Muscle layer of colon (tissue), 2 donors: ENCODE measurements at regions not wholly inside any gene's neighbourhood (a gene's known extent, or its start where the extent isn't known, plus 50 kb on each side); places are given as distances from the start of the nearest gene placed in this dataset.

ENCODE experiments used
- H3K27ac ChIP-seq: one replicate; pipeline ENCODE4 v1.7.0; 2013; ENCODE audit warnings: low read depth, mild to moderate bottlenecking, low read length, moderate library complexity
- H3K27me3 ChIP-seq, 2 donors: one replicate each; pipeline ENCODE4 v1.7.0; 2013; ENCODE audit warnings: low read length in 2 of 2, mild to moderate bottlenecking in 2 of 2; ENCODE audit not compliant: insufficient read depth in 2 of 2, control insufficient read depth in 1 of 2
- H3K36me3 ChIP-seq: one replicate; pipeline ENCODE4 v1.7.0; 2013; ENCODE audit warnings: mild to moderate bottlenecking, low read length; ENCODE audit not compliant: insufficient read depth
- H3K4me1 ChIP-seq: one replicate; pipeline ENCODE4 v1.7.0; 2013; ENCODE audit warnings: mild to moderate bottlenecking, low read length; ENCODE audit not compliant: insufficient read depth
- H3K4me3 ChIP-seq, 2 donors: one replicate each; pipeline ENCODE4 v1.7.0; 2013; ENCODE audit warnings: low read length in 2 of 2, low read depth in 1 of 2, mild to moderate bottlenecking in 1 of 2, moderate library complexity in 1 of 2
- H3K9ac ChIP-seq: one replicate; pipeline ENCODE4 v1.7.0; 2013; ENCODE audit warnings: low read length
- H3K9me3 ChIP-seq: one replicate; pipeline ENCODE4 v1.7.0; 2013; ENCODE audit warnings: mild to moderate bottlenecking, low read length
- donor health status: abdominal sarcoma.
- donor health status: Adenocarcinoma of cecum.

DNA sequence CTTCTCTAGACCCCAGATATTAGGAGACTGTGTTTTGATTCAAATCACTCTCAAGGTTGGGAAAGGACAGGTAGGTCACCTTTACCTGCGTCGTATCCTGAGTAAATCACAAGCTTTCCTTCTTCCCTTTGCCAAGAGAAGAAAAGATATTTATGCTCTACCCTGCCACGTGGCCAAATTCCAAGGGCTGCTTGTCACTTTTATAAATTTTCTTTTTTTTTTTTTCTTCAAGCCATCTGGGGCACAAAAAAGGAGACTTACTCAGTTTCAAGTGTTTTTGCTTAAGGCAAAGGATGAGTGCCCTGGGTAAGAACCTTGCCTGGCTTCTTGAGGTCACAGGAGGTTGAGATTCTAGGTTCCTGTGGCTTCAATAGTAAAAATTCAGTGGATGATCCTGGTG is 285.1 kb downstream of the TMEM114 start:
- no peak overlapping the region for H3K4me3 ChIP-seq

GRCh38 chr16:8299635-8300034 is 290.7 kb downstream of the TMEM114 start:
- Histone ChIP-seq H3K9me3 (no peaks in the 10 kb centered on the region), H3K9ac (no peak overlapping the region), H3K4me1 (no peaks in the 10 kb centered on the region), H3K4me3 (no peak overlapping the region), H3K27me3 (no peaks in the 10 kb centered on the region), H3K36me3 (no peaks in the 10 kb centered on the region), H3K27ac (no peak overlapping the region)

More for the DNA sequence above, 285.1 kb downstream of the TMEM114 start:
- no peaks in the 10 kb centered on the region for H3K9me3 ChIP-seq
- no peaks in the 10 kb centered on the region for H3K27me3 ChIP-seq
- H3K9ac ChIP-seq: no peak overlapping the region
- H3K4me1 ChIP-seq: no peaks in the 10 kb centered on the region
- no peak overlapping the region for H3K27ac ChIP-seq
- H3K36me3 ChIP-seq: no peaks in the 10 kb centered on the region

GRCh38 chr16:8295513-8296237 is 294.6 kb downstream of the TMEM114 start:
- Histone ChIP-seq H3K4me3 (no peak overlapping the region), H3K4me1 (no peaks in the 10 kb centered on the region), H3K27me3 (no peaks in the 10 kb centered on the region), H3K36me3 (no peaks in the 10 kb centered on the region), H3K9ac (no peak overlapping the region), H3K9me3 (no peaks in the 10 kb centered on the region), H3K27ac (no peak overlapping the region)

DNA sequence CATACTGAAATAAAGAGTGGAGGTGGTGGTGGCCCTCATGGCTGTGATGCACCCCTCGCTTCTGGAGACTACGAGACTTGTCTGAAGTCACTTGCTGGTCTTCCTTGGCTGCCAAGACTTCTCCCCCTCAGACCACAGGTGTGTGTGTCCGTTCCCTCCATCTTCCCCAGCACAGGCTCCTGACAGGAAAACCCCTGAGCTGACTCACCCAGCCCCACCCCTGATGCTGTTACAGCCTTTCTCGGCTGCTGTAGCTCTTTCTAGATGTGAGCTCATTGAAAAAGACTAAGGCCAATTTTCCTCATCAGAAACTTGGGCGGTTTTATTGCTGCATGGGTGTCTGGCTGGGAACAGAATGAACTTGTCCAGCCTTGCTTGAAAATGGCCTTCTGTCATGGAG is 296.9 kb downstream of the TMEM114 start:
- Histone ChIP-seq H3K27me3 (no peaks in the 10 kb centered on the region), H3K9ac (no peak overlapping the region), H3K27ac (no peak overlapping the region), H3K9me3 (no peaks in the 10 kb centered on the region), H3K36me3 (no peaks in the 10 kb centered on the region), H3K4me3 (no peak overlapping the region), H3K4me1 (no peaks in the 10 kb centered on the region)

GRCh38 chr16:8292271-8292670 is 298.0 kb downstream of the TMEM114 start:
- Histone ChIP-seq H3K27me3 (no peaks in the 10 kb centered on the region), H3K9ac (no peak overlapping the region), H3K9me3 (no peaks in the 10 kb centered on the region), H3K36me3 (no peaks in the 10 kb centered on the region), H3K4me3 (no peak overlapping the region), H3K27ac (no peak overlapping the region), H3K4me1 (no peaks in the 10 kb centered on the region)

- Histone ChIP-seq H3K9me3 (no peaks in the 10 kb centered on the region), H3K4me1 (no peaks in the 10 kb centered on the region), H3K27ac (no peak overlapping the region), H3K9ac (no peak overlapping the region), H3K36me3 (no peaks in the 10 kb centered on the region), H3K4me3 (no peak overlapping the region), H3K27me3 (no peaks in the 10 kb centered on the region)
Measured at GRCh38 chr16:8286348-8286747, 304.0 kb downstream of the TMEM114 start.

- H3K4me1 ChIP-seq: no peaks in the 10 kb centered on the region
- H3K27me3 ChIP-seq: no peaks in the 10 kb centered on the region
- H3K27ac ChIP-seq: no peak overlapping the region
- no peaks in the 10 kb centered on the region for H3K9me3 ChIP-seq
- no peak overlapping the region for H3K9ac ChIP-seq
- H3K4me3 ChIP-seq: no peak overlapping the region
- no peaks in the 10 kb centered on the region for H3K36me3 ChIP-seq
Measured at GRCh38 chr16:8283195-8283594, 307.1 kb downstream of the TMEM114 start.

- H3K27me3 ChIP-seq: no peaks in the 10 kb centered on the region
- H3K4me3 ChIP-seq: no peak overlapping the region
- no peaks in the 10 kb centered on the region for H3K9me3 ChIP-seq
- H3K4me1 ChIP-seq: no peaks in the 10 kb centered on the region
- no peak overlapping the region for H3K27ac ChIP-seq
- no peaks in the 10 kb centered on the region for H3K36me3 ChIP-seq
- no peak overlapping the region for H3K9ac ChIP-seq
Measured at GRCh38 chr16:8278031-8278580, 312.2 kb downstream of the TMEM114 start.

GRCh38 chr16:8271344-8271743 is 319.0 kb downstream of the TMEM114 start:
- Histone ChIP-seq H3K36me3 (no peaks in the 10 kb centered on the region), H3K9me3 (no peaks in the 10 kb centered on the region), H3K27me3 (no peaks in the 10 kb centered on the region), H3K27ac (no peak overlapping the region), H3K9ac (no peak overlapping the region), H3K4me3 (no peak overlapping the region), H3K4me1 (no peaks in the 10 kb centered on the region)

- Histone ChIP-seq H3K9me3 (no peaks in the 10 kb centered on the region), H3K4me1 (no peaks in the 10 kb centered on the region), H3K27me3 (no peaks in the 10 kb centered on the region), H3K36me3 (no peaks in the 10 kb centered on the region), H3K9ac (no peak overlapping the region), H3K4me3 (no peak overlapping the region), H3K27ac (no peak overlapping the region)
Measured at GRCh38 chr16:8262299-8262698, 328.0 kb downstream of the TMEM114 start.

DNA sequence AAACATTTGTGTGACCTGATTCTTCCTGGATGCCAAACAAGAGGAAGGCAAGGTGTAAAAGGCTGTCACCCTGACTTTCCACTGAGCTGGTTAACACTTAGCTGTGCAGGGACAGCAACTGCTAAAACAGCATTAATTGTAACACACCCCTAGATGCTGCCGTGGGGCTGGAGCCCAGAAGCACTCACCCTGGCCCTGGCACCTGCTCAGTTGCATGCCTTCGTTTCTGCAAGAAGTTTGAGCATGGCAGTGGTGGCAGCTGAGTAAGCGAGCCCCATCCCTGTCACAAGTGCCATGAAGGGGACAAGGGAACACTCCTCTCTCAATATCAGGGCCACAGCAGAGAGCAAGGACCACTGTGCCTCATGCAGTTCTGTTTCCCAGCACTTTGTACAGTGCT is 330.2 kb downstream of the TMEM114 start:
- H3K4me1 ChIP-seq: no peaks in the 10 kb centered on the region
- no peak overlapping the region for H3K4me3 ChIP-seq
- H3K9ac ChIP-seq: no peak overlapping the region
- H3K9me3 ChIP-seq: no peaks in the 10 kb centered on the region
- no peaks in the 10 kb centered on the region for H3K27me3 ChIP-seq
- H3K36me3 ChIP-seq: no peaks in the 10 kb centered on the region
- no peak overlapping the region for H3K27ac ChIP-seq

GRCh38 chr16:8258523-8258922 is 331.8 kb downstream of the TMEM114 start:
- H3K27ac ChIP-seq: no peak overlapping the region
- no peak overlapping the region for H3K9ac ChIP-seq
- no peak overlapping the region for H3K4me3 ChIP-seq
- no peaks in the 10 kb centered on the region for H3K9me3 ChIP-seq
- no peaks in the 10 kb centered on the region for H3K27me3 ChIP-seq
- H3K36me3 ChIP-seq: no peaks in the 10 kb centered on the region
- no peaks in the 10 kb centered on the region for H3K4me1 ChIP-seq
